SK-MEL-5 (cell line): ENCODE measurements at regions not wholly inside any gene's neighbourhood (a gene's known extent, or its start where the extent isn't known, plus 50 kb on each side); places are given as distances from the start of the nearest gene placed in this dataset.

ENCODE experiments used
- DNase-seq: peaks from one replicate; pipeline ENCODE4 v3.0.0-alpha.2; 2016; ENCODE audit warnings: low read depth, low spot score
- in situ Hi-C: cut with HindIII; loops from 2 replicates; pipeline ENCODE4 v1.10.0; 2016; ENCODE audit warnings: low sequenced_read_pairs, high pct_unique_total_duplicates, low pct_unique_long_range_greater_than_20kb

GRCh38 chr12:16492820-16493797 lies 112.9 kb downstream of the LMO3 start:
- in situ Hi-C loops: no loop called here
- no peak for DNase-seq

GRCh38 chr12:16495196-16495595 lies 110.8 kb downstream of the LMO3 start:
- in situ Hi-C loops: no loop called here
- DNase-seq: no peak
